ENCODE measurements at regions not wholly inside any gene's neighbourhood (a gene's known extent, or its start where the extent isn't known, plus 50 kb on each side); places are given as distances from the start of the nearest gene placed in this dataset.
"Not testable (repeated sequence)": the region's sequence is repeated elsewhere in the genome, so short reads cannot be mapped to it uniquely, and the experiment has no call there.

DNA sequence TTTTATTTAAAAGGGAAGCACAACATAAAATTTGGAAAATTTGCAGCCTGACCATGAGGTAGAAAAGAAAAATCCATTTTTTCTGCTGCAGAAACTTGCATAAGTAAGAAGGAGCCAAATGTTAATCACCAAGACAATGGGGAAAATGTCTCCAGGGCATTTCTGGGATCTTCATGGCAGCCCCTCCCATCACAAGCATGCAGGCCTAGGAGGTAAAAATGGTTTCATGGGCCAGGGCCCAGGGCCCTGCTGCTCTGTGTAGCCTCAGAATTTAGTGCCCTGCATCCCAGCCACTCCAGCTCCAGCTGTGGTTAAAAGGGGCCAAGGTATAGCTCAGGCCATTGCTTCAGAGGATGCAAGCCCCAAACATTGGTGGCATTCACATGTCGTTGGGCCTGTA lies 735.6 kb downstream of the GALC start:
- Histone ChIP-seq H3F3A (ENCODE audit: low read depth) (peaks cover 13% of the 10 kb centered on the region), H3K36me3 (no peaks in the 10 kb centered on the region), H3K79me2 (ENCODE audit: low read depth) (no peaks in the 10 kb centered on the region), H3K4me1 (peaks cover 20% of the 10 kb centered on the region), H2AFZ (replicated peaks) (no peak overlapping the region), H3K4me3 (no peak overlapping the region), H4K20me1 (ENCODE audit: low read depth) (no peaks in the 10 kb centered on the region), H3K4me2 (no peak overlapping the region), H3K27ac (no peak overlapping the region), H3K9me3 (ENCODE audit: low read depth) (no peaks in the 10 kb centered on the region), H3K27me3 (no peaks in the 10 kb centered on the region), H3K9ac (no peak overlapping the region)
- Mint-ChIP-seq H3K4me1 (peaks cover 33% of the 10 kb centered on the region), H3K27ac (no peak overlapping the region), H3K27me3 (ENCODE audit: insufficient read depth, low read depth) (peaks cover 5% of the 10 kb centered on the region), H3K36me3 (no peaks in the 10 kb centered on the region), H3K9me3 (peaks cover 15% of the 10 kb centered on the region), H3K4me3 (no peak overlapping the region)
- TF ChIP-seq EZH2 (IDR thresholded peaks at IDR 0.05) (no peak), EZH2phosphoT487 (IDR thresholded peaks at IDR 0.05) (no peak)
- TF ChIP-seq, protein P1, sequence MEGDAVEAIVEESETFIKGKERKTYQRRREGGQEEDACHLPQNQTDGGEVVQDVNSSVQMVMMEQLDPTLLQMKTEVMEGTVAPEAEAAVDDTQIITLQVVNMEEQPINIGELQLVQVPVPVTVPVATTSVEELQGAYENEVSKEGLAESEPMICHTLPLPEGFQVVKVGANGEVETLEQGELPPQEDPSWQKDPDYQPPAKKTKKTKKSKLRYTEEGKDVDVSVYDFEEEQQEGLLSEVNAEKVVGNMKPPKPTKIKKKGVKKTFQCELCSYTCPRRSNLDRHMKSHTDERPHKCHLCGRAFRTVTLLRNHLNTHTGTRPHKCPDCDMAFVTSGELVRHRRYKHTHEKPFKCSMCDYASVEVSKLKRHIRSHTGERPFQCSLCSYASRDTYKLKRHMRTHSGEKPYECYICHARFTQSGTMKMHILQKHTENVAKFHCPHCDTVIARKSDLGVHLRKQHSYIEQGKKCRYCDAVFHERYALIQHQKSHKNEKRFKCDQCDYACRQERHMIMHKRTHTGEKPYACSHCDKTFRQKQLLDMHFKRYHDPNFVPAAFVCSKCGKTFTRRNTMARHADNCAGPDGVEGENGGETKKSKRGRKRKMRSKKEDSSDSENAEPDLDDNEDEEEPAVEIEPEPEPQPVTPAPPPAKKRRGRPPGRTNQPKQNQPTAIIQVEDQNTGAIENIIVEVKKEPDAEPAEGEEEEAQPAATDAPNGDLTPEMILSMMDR (IDR thresholded peaks at IDR 0.05), result no peak
- no peak for DNase-seq (ENCODE audit: low spot score)

DNA sequence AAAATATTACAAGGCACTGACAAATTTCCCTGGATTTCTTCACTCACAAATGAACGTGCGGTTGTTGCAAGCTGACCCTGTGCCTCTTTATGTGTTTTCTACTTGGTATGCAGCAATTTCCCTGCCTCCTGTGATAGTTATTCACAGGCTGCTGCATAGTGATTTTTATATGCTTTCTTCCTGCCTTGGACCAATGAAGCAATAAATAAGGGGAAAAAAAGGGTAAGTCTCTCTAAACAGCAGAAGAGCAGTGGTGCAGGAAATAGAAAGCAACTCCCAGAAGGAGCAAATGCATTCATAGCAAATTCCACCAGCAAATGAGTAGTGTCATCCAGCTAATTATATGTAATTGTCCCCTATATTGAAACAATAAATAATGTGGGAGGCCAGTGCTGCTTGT lies 737.9 kb downstream of the GALC start:
- Mint-ChIP-seq H3K4me3 (no peak overlapping the region), H3K27ac (no peak overlapping the region), H3K9me3 (peaks cover 15% of the 10 kb centered on the region), H3K27me3 (ENCODE audit: insufficient read depth, low read depth) (peaks cover 5% of the 10 kb centered on the region), H3K36me3 (no peaks in the 10 kb centered on the region), H3K4me1 (peaks cover 20% of the 10 kb centered on the region)
- no peak overlapping the region for H3K4me2 ChIP-seq
- peaks cover 4% of the 10 kb centered on the region for H3F3A ChIP-seq (ENCODE audit: low read depth)
- H3K36me3 ChIP-seq, result no peaks in the 10 kb centered on the region
- H2AFZ ChIP-seq (replicated peaks), result no peak overlapping the region
- H3K79me2 ChIP-seq (ENCODE audit: low read depth), result no peaks in the 10 kb centered on the region
- TF ChIP-seq EZH2 (IDR thresholded peaks at IDR 0.05), result no peak
- TF ChIP-seq, protein P1 (IDR thresholded peaks at IDR 0.05), result no peak
- no peak overlapping the region for H3K4me3 ChIP-seq
- no peak overlapping the region for H3K27ac ChIP-seq
- no peak overlapping the region for H3K9ac ChIP-seq
- no peaks in the 10 kb centered on the region for H3K9me3 ChIP-seq (ENCODE audit: low read depth)
- H4K20me1 ChIP-seq (ENCODE audit: low read depth), result no peaks in the 10 kb centered on the region
- peaks cover 7% of the 10 kb centered on the region for H3K4me1 ChIP-seq
- DNase-seq (ENCODE audit: low spot score), result no peak
- H3K27me3 ChIP-seq, result no peaks in the 10 kb centered on the region

DNA sequence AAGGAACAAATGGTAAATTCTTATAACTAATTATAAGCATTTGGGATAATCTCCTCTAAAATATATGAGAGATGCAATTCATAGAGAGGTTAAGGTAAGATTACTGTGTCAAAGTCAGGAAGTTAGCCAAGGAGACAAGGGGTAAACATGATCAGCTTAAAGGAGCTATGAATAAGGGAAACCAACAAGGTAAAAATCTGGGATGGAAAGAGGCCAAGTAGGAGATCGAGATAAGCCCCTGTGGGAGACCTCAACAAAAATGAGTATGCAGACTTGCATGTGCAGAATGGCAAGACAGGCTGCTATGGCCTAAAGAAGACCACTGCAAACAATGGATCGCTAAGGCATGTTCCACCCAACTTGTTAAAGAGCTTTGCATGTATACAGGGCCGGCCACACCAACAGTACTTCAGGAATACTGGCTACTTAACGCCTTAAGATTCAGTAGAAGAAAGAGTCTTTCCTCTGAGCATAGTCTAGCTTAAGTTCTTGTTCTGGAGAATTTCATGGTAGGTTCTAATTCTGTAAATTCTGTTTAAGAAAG lies 738.6 kb downstream of the GALC start:
- Histone ChIP-seq H3K4me2 (no peak overlapping the region), H3F3A (ENCODE audit: low read depth) (no peaks in the 10 kb centered on the region), H4K20me1 (ENCODE audit: low read depth) (no peaks in the 10 kb centered on the region), H3K4me1 (peaks cover under 1% of the 10 kb centered on the region), H3K9me3 (ENCODE audit: low read depth) (no peaks in the 10 kb centered on the region), H3K27me3 (no peaks in the 10 kb centered on the region), H2AFZ (replicated peaks) (no peak overlapping the region), H3K4me3 (no peak overlapping the region), H3K9ac (no peak overlapping the region), H3K36me3 (no peaks in the 10 kb centered on the region), H3K79me2 (ENCODE audit: low read depth) (no peaks in the 10 kb centered on the region), H3K27ac (no peak overlapping the region)
- TF ChIP-seq, protein P1 (IDR thresholded peaks at IDR 0.05), result no peak
- no peak for TF ChIP-seq EZH2 (IDR thresholded peaks at IDR 0.05)
- no peak for TF ChIP-seq EZH2phosphoT487 (IDR thresholded peaks at IDR 0.05)
- no peak for DNase-seq (ENCODE audit: low spot score)
- peaks cover 14% of the 10 kb centered on the region for H3K4me1 Mint-ChIP-seq
- H3K4me3 Mint-ChIP-seq, result no peak overlapping the region
- H3K27ac Mint-ChIP-seq, result no peak overlapping the region
- peaks cover 15% of the 10 kb centered on the region for H3K9me3 Mint-ChIP-seq
- no peaks in the 10 kb centered on the region for H3K36me3 Mint-ChIP-seq
- H3K27me3 Mint-ChIP-seq (ENCODE audit: insufficient read depth, low read depth), result peaks cover 5% of the 10 kb centered on the region

DNA sequence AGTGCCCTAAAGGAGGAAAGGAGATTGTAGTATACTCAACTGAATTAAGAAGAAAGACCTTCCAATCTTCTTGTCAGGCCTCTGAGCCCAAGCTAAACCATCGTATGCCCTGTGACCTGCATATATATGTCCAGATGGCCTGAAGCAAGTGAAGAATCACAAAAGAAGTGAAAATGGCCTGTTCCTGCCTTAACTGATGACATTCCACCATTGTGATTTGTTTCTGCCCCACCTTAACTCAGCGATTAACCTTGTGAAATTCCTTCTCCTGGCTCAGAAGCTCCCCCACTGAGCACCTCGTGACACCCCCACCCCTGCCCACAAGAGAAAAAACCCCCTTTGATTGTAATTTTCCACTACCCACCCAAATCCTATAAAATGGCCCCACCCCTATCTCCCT lies 739.2 kb downstream of the GALC start:
- H3K4me1 ChIP-seq; H3K27me3 ChIP-seq; H3K4me3 Mint-ChIP-seq; H3K27ac ChIP-seq; H3K79me2 ChIP-seq (ENCODE audit: low read depth); H3K36me3 ChIP-seq; H3K36me3 Mint-ChIP-seq; H3F3A ChIP-seq (ENCODE audit: low read depth); H4K20me1 ChIP-seq (ENCODE audit: low read depth); DNase-seq (ENCODE audit: low spot score); H3K9ac ChIP-seq; H3K4me2 ChIP-seq; H2AFZ ChIP-seq (replicated peaks); H3K4me3 ChIP-seq; H3K27ac Mint-ChIP-seq; H3K9me3 ChIP-seq (ENCODE audit: low read depth); H3K27me3 Mint-ChIP-seq (ENCODE audit: insufficient read depth, low read depth): not testable (repeated sequence)
- Mint-ChIP-seq H3K4me1 (peaks cover 13% of the 10 kb centered on the region), H3K9me3 (peaks cover 12% of the 10 kb centered on the region)

Data from neural progenitor cell (in vitro differentiated cells).